Prostate gland (tissue), 2 donors: ENCODE measurements at regions not wholly inside any gene's neighbourhood (a gene's known extent, or its start where the extent isn't known, plus 50 kb on each side); places are given as distances from the start of the nearest gene placed in this dataset.

Experiments used
- DNase-seq: peaks from one replicate; pipeline ENCODE4 v3.0.0-alpha.2; 2019; ENCODE audit warnings: low spot score
- H3K27ac ChIP-seq, 2 donors: fragments of 200-600 bp; sonication (generic); 2 replicates each; pipeline ENCODE4 v1.5.1; 2017 to 2019
- H3K27me3 ChIP-seq: fragments of 200-600 bp; sonication (generic); replicated peaks from 2 replicates; pipeline ENCODE4 v1.5.1; 2019; ENCODE audit not compliant: insufficient read depth
- H3K36me3 ChIP-seq, 2 donors: fragments of 200-600 bp; sonication (generic); 1 replicate in 1 of 2; 2 replicates in 1 of 2; pipeline versions ENCODE4 v1.5.1 to v1.8.1; 2017 to 2019
- H3K4me1 ChIP-seq: fragments of 200-600 bp; sonication (generic); replicated peaks from 2 replicates; pipeline ENCODE4 v1.5.1; 2019
- H3K4me3 ChIP-seq, 2 donors: fragments of 200-600 bp; sonication (generic); 2 replicates each; pipeline ENCODE4 v1.5.1; 2017 to 2019
- H3K9me3 ChIP-seq: fragments of 200-600 bp; sonication (generic); 2 replicates; pipeline ENCODE4 v1.5.1; 2017
- POLR2A ChIP-seq: fragments of 450-650 bp; IDR thresholded peaks from one replicate; pipeline ENCODE4 v1.6.1; 2016; ENCODE audit warnings: antibody characterized with exemption, mild to moderate bottlenecking
- POLR2AphosphoS5 ChIP-seq: sonication (generic); formaldehyde crosslinking; IDR thresholded peaks from one replicate; pipeline ENCODE4 v1.6.1; 2017; ENCODE audit warnings: antibody characterized with exemption
- WGBS: methylation state at CpG from one replicate; pipeline ENCODE4 v1.1.5; 2018; 5-methylcytosine and 5-hydroxymethylcytosine counted together
- intact Hi-C: fragments of 100-400 bp; cut with DNase I; formaldehyde crosslinking; loops from one replicate; pipeline ENCODE4 v1.14.2; 2022
- TF ChIP-seq, protein P1 (sequence below), 4 experiments: fragments of 200-600 bp in 2 of 4; fragments of 450-650 bp in 2 of 4; sonication (generic) in 2 of 4; IDR thresholded peaks; 1 replicate in 3 of 4; 2 replicates in 1 of 4; pipeline ENCODE4 v1.5.1; 2016 to 2019; ENCODE audit warnings: antibody characterized with exemption in 4 of 4, mild to moderate bottlenecking in 2 of 4, moderate library complexity in 2 of 4

DNA sequence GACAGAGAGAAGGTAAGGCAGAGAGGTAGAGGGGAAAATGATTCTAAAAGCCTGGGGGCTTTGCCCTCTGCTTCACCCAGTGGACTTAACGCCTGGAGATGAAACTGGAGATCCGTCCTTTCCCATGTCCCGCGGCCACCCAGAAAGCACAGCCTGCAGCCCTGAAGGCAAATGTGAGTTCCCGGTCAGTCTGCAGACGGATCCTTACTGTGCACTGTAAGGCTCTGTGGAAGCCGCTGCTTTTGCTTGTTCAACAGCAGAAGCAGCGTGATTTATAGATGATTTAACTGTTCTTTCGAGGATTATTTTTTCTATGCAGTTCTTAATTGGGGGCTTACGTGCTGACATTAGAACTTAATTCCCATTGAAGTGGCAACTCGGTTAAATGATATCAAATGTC lies 290.4 kb downstream of the FOXL1 start:
- intact Hi-C loops = no loop called here
- peaks cover 11% of the 10 kb centered on the region for H3K27me3 ChIP-seq

DNA sequence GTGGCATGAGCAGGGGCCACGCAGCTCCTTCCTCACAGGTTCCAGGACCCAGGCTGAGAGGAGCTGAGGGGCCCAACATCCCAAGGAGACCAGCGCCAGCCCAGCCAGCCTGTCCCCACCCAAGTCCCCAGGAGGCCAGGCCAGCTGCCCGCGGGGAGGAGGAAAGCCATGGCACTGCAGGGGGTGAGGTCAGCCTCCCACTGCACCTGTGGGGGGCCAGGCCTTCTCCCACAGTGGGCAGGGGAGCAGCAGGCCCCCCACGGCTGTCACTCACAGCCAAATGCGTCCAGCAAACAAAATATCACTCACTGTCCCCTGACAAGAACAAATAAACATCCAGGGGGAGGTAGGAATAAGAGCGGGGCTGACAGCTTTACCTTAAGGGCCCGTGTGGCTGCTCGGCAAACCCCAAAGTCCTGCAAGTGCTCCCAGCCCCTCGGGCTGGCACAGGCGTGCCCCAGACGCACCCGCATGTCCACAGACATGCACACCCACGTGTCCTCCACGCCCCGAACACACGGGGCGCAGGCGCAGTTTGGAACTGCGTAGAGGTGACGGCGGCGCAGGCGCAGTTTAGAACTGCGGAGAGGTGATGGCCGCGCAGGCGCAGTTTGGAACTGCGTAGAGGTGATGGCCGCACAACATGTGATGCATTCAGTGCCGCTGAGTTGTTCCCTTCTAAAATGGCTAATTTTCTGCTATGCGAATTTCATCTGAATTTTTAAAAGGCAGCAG lies 291.1 kb downstream of the FOXL1 start:
- H3K27me3 ChIP-seq = peaks cover 11% of the 10 kb centered on the region
- no peaks in the 10 kb centered on the region for H3K9me3 ChIP-seq
- no peak overlapping the region for H3K27ac ChIP-seq
- no peaks in the 10 kb centered on the region for H3K4me1 ChIP-seq
- H3K4me3 ChIP-seq = no peak overlapping the region
- no peak for DNase-seq
- WGBS = 89% methylated on average over 32 of the region's 32 CpGs
- TF ChIP-seq POLR2A = no peak
- intact Hi-C loops = no loop called here
- no peaks in the 10 kb centered on the region for H3K36me3 ChIP-seq

More for the DNA sequence above, 290.4 kb downstream of the FOXL1 start:
- Histone ChIP-seq H3K27ac (no peak overlapping the region), H3K4me1 (no peaks in the 10 kb centered on the region), H3K9me3 (no peaks in the 10 kb centered on the region), H3K4me3 (no peak overlapping the region), H3K36me3 (no peaks in the 10 kb centered on the region)
- WGBS = 55% methylated on average over 11 of the region's 11 CpGs
- DNase-seq = no peak
- TF ChIP-seq POLR2AphosphoS5 (no peak), POLR2A (no peak)
- TF ChIP-seq, protein P1, sequence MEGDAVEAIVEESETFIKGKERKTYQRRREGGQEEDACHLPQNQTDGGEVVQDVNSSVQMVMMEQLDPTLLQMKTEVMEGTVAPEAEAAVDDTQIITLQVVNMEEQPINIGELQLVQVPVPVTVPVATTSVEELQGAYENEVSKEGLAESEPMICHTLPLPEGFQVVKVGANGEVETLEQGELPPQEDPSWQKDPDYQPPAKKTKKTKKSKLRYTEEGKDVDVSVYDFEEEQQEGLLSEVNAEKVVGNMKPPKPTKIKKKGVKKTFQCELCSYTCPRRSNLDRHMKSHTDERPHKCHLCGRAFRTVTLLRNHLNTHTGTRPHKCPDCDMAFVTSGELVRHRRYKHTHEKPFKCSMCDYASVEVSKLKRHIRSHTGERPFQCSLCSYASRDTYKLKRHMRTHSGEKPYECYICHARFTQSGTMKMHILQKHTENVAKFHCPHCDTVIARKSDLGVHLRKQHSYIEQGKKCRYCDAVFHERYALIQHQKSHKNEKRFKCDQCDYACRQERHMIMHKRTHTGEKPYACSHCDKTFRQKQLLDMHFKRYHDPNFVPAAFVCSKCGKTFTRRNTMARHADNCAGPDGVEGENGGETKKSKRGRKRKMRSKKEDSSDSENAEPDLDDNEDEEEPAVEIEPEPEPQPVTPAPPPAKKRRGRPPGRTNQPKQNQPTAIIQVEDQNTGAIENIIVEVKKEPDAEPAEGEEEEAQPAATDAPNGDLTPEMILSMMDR (IDR thresholded peaks at IDR 0.05) = no peak

DNA sequence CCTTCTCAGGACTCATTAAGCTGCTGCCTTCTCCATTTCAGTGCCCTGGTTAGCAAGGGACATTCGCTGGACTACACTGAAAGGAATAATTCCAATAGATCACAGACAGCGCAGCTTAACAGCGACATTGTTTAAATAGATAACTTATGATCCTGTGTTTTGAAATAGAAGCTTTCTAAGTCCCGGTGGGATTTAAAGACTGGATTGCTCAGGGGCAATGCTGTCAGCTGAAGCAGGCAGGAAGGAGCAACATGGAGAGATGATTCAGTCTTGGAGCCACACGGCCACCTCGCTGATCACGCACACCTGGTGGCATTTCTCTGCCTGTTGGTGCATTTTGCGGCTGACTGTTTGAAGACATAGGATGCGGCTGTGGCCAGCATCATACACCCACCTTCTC lies 292.0 kb downstream of the FOXL1 start:
- DNase-seq = no peak
- Histone ChIP-seq H3K27ac (no peak overlapping the region), H3K36me3 (no peaks in the 10 kb centered on the region), H3K4me1 (no peaks in the 10 kb centered on the region), H3K9me3 (no peaks in the 10 kb centered on the region), H3K4me3 (no peak overlapping the region), H3K27me3 (peaks cover 11% of the 10 kb centered on the region)
- intact Hi-C loops = no loop called here
- WGBS = 76% methylated on average over 9 of the region's 9 CpGs
- TF ChIP-seq POLR2A = no peak
- TF ChIP-seq, protein P1 (IDR thresholded peaks at IDR 0.05) = no peak
- TF ChIP-seq POLR2AphosphoS5 = no peak

DNA sequence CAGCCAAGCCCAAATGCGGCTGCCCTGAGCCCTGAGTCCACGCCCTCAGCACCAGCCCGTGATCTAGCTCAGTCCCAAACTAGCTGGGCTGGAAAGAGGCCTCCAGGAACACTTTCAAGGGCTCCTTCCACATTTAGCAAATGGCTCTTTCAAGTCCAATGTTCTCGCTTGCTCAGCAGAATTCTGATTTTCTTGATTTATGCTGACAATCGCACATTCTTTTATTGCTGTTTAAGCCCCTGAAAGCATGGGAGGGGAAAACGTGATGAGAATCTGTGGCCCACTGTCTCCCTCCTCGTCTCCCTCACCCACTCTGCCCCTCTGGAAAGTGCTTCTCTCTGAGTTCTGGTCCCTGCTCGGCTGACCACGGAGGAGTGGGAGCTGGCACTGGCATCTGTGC lies 293.8 kb downstream of the FOXL1 start:
- Histone ChIP-seq H3K27me3 (peaks cover 11% of the 10 kb centered on the region), H3K4me1 (no peaks in the 10 kb centered on the region), H3K4me3 (no peak overlapping the region), H3K27ac (no peak overlapping the region), H3K36me3 (no peaks in the 10 kb centered on the region), H3K9me3 (no peaks in the 10 kb centered on the region)
- intact Hi-C loops = no loop called here
- 67% methylated on average over 9 of the region's 9 CpGs for WGBS
- TF ChIP-seq, protein P1 (IDR thresholded peaks at IDR 0.05) = no peak
- no peak for TF ChIP-seq POLR2AphosphoS5
- TF ChIP-seq POLR2A = no peak
- no peak for DNase-seq

DNA sequence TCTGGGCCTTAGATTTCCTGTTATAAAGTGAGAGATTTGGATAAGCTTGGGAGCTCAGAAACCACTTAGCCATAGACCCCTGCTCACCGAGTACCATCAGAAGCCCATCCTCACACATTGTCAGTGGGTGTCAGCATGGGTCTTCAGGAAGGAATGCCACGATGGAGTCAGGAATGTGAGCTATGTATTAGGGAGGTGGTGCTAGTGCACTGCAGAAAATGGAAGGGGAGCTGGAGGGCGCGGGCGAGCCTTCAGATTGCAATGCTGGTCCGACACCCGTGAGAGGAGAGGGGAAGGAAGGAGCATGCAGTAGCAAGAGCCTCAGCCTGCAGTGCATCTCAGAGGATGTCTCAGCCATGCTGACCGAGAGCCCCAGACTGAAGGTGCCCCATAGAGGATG lies 294.5 kb downstream of the FOXL1 start:
- peaks cover 11% of the 10 kb centered on the region for H3K27me3 ChIP-seq
- WGBS = 92% methylated on average over 8 of the region's 8 CpGs

More for the DNA sequence above, 294.5 kb downstream of the FOXL1 start:
- no peaks in the 10 kb centered on the region for H3K36me3 ChIP-seq
- TF ChIP-seq POLR2A (no peak), POLR2AphosphoS5 (no peak)
- TF ChIP-seq, protein P1 (IDR thresholded peaks at IDR 0.05) = no peak
- no peaks in the 10 kb centered on the region for H3K9me3 ChIP-seq
- DNase-seq = no peak
- intact Hi-C loops = no loop called here
- no peak overlapping the region for H3K27ac ChIP-seq
- no peak overlapping the region for H3K4me3 ChIP-seq
- no peaks in the 10 kb centered on the region for H3K4me1 ChIP-seq
